OCI-LY3 (cell line): ENCODE measurements at regions not wholly inside any gene's neighbourhood (a gene's known extent, or its start where the extent isn't known, plus 50 kb on each side); places are given as distances from the start of the nearest gene placed in this dataset.

Source experiments
- EZH2phosphoT487 ChIP-seq: fragments of 200-600 bp; shearing (Covaris generic); IDR thresholded peaks from 2 replicates; pipeline ENCODE4 v1.6.1; 2018; ENCODE audit warnings: antibody characterized with exemption, mixed run types, low read depth
- TF ChIP-seq, protein P1 (sequence below): fragments of 200-600, 300-600 bp; sonication (generic); IDR thresholded peaks from 2 replicates; pipeline ENCODE4 v1.5.1; 2014; ENCODE audit warnings: antibody characterized with exemption, low read length, low read depth

GRCh38 chr2:67686254-67686653 is 289.1 kb downstream of the ETAA1 start:
- TF ChIP-seq EZH2phosphoT487: no peak
- TF ChIP-seq, protein P1, sequence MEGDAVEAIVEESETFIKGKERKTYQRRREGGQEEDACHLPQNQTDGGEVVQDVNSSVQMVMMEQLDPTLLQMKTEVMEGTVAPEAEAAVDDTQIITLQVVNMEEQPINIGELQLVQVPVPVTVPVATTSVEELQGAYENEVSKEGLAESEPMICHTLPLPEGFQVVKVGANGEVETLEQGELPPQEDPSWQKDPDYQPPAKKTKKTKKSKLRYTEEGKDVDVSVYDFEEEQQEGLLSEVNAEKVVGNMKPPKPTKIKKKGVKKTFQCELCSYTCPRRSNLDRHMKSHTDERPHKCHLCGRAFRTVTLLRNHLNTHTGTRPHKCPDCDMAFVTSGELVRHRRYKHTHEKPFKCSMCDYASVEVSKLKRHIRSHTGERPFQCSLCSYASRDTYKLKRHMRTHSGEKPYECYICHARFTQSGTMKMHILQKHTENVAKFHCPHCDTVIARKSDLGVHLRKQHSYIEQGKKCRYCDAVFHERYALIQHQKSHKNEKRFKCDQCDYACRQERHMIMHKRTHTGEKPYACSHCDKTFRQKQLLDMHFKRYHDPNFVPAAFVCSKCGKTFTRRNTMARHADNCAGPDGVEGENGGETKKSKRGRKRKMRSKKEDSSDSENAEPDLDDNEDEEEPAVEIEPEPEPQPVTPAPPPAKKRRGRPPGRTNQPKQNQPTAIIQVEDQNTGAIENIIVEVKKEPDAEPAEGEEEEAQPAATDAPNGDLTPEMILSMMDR: no peak
